Natural killer cell (primary cell): ENCODE measurements at regions not wholly inside any gene's neighbourhood (a gene's known extent, or its start where the extent isn't known, plus 50 kb on each side); places are given as distances from the start of the nearest gene placed in this dataset.

Source experiments
- ATAC-seq, 3 donors: fragments of 150-1000 bp in 2 of 3; fragments of 200-7000 bp in 1 of 3; cut with Tn5 transposase; 1 replicate in 1 of 3; 2 replicates in 2 of 3; pipeline ENCODE4 v1.10.0; 2021; ENCODE audit warnings: mild to moderate bottlenecking in 2 of 3, moderate library complexity in 2 of 3
- DNase-seq, 2 donors: peaks; one replicate each; pipeline versions ENCODE4 v3.0.0 to v3.0.0-alpha.2; 2013 to 2021; ENCODE audit warnings: mixed read lengths in 1 of 2
- H3K27ac ChIP-seq: one replicate; pipeline ENCODE4 v1.5.1; 2013; ENCODE audit warnings: mild to moderate bottlenecking, low read length
- H3K27me3 ChIP-seq: one replicate; pipeline ENCODE4 v1.6.1; 2013; ENCODE audit warnings: low read length; ENCODE audit not compliant: control insufficient read depth, insufficient read depth
- H3K36me3 ChIP-seq: one replicate; pipeline ENCODE4 v1.6.1; 2013; ENCODE audit warnings: low read length; ENCODE audit not compliant: control insufficient read depth, insufficient read depth
- H3K4me1 ChIP-seq: one replicate; pipeline ENCODE4 v1.6.1; 2013; ENCODE audit warnings: low read length; ENCODE audit not compliant: control insufficient read depth, insufficient read depth
- H3K4me3 ChIP-seq: one replicate; pipeline ENCODE4 v1.5.1; 2013; ENCODE audit warnings: low read length
- H3K9me3 ChIP-seq: one replicate; pipeline ENCODE4 v1.6.1; 2013; ENCODE audit warnings: low read length; ENCODE audit not compliant: control insufficient read depth, insufficient read depth
- H3K27ac Mint-ChIP-seq, 2 donors: one replicate each; pipeline ENCODE4 v1.8.0; 2022; ENCODE audit warnings: mild to moderate bottlenecking in 2 of 2, mixed read lengths in 2 of 2, moderate library complexity in 1 of 2
- H3K27me3 Mint-ChIP-seq, 2 donors: one replicate each; pipeline ENCODE4 v1.8.0; 2022; ENCODE audit warnings: low read depth in 2 of 2, mixed read lengths in 2 of 2
- H3K36me3 Mint-ChIP-seq: one replicate; pipeline ENCODE4 v1.8.0; 2022; ENCODE audit warnings: mixed read lengths
- H3K4me1 Mint-ChIP-seq, 2 donors: one replicate each; pipeline ENCODE4 v1.8.0; 2022; ENCODE audit warnings: mixed read lengths in 2 of 2
- H3K4me3 Mint-ChIP-seq: one replicate; pipeline ENCODE4 v1.8.0; 2022; ENCODE audit warnings: mild to moderate bottlenecking, moderate library complexity, mixed read lengths
- H3K9me3 Mint-ChIP-seq, 2 donors: one replicate each; pipeline ENCODE4 v1.8.0; 2022; ENCODE audit warnings: mixed read lengths in 2 of 2
- WGBS: methylation state at CpG from one replicate; pipeline ENCODE4 v1.1.7; 2013; ENCODE audit warnings: missing lambda C conversion rate; ENCODE audit not compliant: insufficient coverage; 5-methylcytosine and 5-hydroxymethylcytosine counted together
- intact Hi-C: fragments of 100-400 bp; cut with micrococcal nuclease; formaldehyde crosslinking; loops from one replicate; pipeline ENCODE4 v1.14.2; 2022
- TF ChIP-seq, protein P1 (sequence below): fragments of 200-600 bp; IDR thresholded peaks from one replicate; pipeline ENCODE4 v1.8.0; 2022; ENCODE audit warnings: antibody characterized with exemption

DNA sequence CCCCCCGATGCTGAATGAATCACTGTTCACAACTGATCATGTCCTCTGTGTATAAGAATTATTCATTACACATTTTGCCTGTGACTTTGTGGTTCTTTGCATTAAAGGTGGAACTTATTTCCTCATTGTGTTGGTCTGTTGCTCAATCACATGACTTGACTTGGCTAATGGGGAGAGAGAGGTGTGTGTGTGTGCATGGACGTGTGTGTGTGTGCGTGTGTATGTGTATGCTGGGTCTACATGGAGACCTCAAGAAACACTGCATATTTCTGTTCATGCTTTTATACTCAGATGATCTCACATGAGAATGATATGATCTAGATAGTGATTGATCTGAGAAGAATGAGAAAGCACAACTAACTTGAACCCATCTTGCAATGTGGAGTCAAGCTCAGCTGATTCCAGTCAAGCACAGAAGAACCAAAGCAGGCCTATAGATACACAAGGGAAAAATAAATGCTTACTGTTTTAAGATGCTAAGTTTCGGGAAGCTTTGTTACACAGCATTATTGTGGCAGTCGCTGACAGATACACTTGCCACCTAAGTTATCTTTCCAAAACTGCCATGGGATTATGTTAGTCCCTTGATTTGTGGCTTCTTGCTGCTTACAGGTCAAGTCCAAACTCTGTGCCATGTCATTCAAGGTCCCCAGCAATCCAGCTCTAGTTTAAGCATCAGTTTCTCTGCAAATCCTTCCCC is 167.9 kb upstream of the ZFHX3 start:
- no peaks in the 10 kb centered on the region for H3K9me3 Mint-ChIP-seq
- Histone ChIP-seq H3K27ac (no peak overlapping the region), H3K27me3 (no peaks in the 10 kb centered on the region), H3K4me3 (no peak overlapping the region), H3K9me3 (no peaks in the 10 kb centered on the region), H3K36me3 (no peaks in the 10 kb centered on the region), H3K4me1 (no peaks in the 10 kb centered on the region)
- DNase-seq (no peak), ATAC-seq (no peak)
- intact Hi-C loops: no loop called here
- no peak overlapping the region for H3K27ac Mint-ChIP-seq
- H3K4me1 Mint-ChIP-seq: no peaks in the 10 kb centered on the region
- TF ChIP-seq, protein P1, sequence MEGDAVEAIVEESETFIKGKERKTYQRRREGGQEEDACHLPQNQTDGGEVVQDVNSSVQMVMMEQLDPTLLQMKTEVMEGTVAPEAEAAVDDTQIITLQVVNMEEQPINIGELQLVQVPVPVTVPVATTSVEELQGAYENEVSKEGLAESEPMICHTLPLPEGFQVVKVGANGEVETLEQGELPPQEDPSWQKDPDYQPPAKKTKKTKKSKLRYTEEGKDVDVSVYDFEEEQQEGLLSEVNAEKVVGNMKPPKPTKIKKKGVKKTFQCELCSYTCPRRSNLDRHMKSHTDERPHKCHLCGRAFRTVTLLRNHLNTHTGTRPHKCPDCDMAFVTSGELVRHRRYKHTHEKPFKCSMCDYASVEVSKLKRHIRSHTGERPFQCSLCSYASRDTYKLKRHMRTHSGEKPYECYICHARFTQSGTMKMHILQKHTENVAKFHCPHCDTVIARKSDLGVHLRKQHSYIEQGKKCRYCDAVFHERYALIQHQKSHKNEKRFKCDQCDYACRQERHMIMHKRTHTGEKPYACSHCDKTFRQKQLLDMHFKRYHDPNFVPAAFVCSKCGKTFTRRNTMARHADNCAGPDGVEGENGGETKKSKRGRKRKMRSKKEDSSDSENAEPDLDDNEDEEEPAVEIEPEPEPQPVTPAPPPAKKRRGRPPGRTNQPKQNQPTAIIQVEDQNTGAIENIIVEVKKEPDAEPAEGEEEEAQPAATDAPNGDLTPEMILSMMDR: no peak
- H3K36me3 Mint-ChIP-seq: no peaks in the 10 kb centered on the region
- no peak overlapping the region for H3K4me3 Mint-ChIP-seq
- peaks cover 0 to 10% of the 10 kb centered on the region in 2 donors for H3K27me3 Mint-ChIP-seq
- WGBS: 92% methylated on average over 5 of the region's 5 CpGs

DNA sequence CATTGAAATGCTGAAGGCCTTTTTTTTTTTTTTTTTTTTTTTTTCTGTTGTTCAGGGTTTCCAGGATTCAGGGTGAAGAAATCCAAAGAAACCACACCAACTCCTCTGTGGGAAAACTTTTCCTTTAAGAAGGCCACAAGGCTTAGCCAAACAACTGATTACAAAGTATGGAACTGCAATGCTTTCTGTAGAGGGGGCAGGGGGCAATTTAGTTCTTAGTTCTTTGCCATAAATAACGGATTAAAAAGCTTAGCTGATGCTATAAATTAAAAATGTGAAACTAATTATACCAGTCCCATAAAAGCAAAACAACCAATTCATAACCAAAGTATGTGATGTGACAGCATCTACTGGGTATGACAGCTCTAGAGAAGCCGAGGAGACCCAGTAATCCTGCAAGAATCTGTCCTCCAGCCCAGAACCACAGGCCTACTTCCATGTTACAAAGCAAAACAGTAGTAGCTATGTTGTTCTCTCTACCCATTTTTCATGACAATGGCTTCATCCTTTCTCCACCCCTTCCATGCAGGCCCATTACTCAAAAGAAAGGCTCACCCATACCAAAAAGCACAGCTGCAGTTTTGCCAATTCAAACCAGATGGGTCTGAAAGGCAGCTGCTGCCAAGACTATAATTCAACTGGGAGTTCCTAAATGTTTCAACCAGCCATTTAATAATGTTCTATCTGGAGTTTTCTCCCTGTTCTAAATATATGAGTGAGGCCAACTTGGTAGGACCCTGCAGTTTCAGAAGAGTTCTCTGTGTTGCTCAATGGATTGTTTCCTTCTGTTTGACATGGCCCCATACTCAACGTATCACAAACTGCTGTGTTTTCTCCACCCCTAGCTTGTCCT is 167.1 kb upstream of the ZFHX3 start:
- no peaks in the 10 kb centered on the region for H3K9me3 ChIP-seq
- Mint-ChIP-seq H3K4me3 (no peak overlapping the region), H3K4me1 (no peaks in the 10 kb centered on the region), H3K27me3 (peaks cover 0 to 8% of the 10 kb centered on the region in 2 donors), H3K9me3 (no peaks in the 10 kb centered on the region), H3K27ac (no peak overlapping the region), H3K36me3 (no peaks in the 10 kb centered on the region)
- H3K27me3 ChIP-seq: no peaks in the 10 kb centered on the region
- H3K4me1 ChIP-seq: no peaks in the 10 kb centered on the region
- WGBS: 84% methylated on average over 2 of the region's 3 CpGs
- no peaks in the 10 kb centered on the region for H3K36me3 ChIP-seq
- ATAC-seq (no peak), DNase-seq (no peak)
- no peak overlapping the region for H3K27ac ChIP-seq
- intact Hi-C loops: no loop called here
- TF ChIP-seq, protein P1: no peak
- no peak overlapping the region for H3K4me3 ChIP-seq

DNA sequence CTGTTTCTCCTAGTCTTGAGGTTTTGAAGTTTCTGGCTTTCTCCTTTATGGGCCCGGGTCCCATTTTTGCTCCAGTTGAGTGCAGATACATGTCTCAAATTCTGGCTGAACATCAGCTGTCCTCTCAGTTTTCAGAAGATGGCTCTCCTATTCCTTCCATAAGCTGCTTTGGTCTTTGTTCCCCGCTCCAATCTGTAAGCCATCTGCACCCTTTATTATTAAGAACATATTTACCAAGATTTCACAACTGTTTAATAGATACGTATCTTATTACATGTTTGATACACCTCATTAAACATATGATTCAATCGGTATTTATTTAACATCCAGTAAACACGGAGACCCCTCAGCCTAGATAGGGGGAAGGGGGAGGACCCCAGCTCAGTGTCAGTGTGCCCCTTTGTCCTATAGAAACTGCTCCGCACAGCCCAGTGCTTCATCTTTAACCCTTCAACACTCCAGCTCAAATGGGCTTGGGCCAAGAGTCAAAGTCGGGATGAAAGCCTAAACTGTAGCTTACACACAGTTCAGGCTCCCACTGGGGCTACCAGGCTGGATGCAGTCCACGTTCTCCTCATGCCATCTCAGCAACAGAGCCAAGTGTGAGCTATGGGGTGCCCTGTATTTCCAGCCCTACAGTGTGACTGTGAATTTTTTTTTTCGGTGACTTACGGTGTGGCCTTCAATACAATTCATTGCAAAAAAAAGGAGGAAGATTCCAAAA is 166.0 kb upstream of the ZFHX3 start:
- H3K27ac Mint-ChIP-seq: no peak overlapping the region
- DNase-seq: no peak
- Histone ChIP-seq H3K27me3 (no peaks in the 10 kb centered on the region), H3K27ac (no peak overlapping the region), H3K36me3 (no peaks in the 10 kb centered on the region), H3K4me1 (no peaks in the 10 kb centered on the region), H3K4me3 (no peak overlapping the region), H3K9me3 (no peaks in the 10 kb centered on the region)
- H3K4me3 Mint-ChIP-seq: no peak overlapping the region
- H3K9me3 Mint-ChIP-seq: no peaks in the 10 kb centered on the region
- TF ChIP-seq, protein P1: no peak
- intact Hi-C loops: no loop called here
- no peaks in the 10 kb centered on the region for H3K36me3 Mint-ChIP-seq
- no peaks in the 10 kb centered on the region for H3K4me1 Mint-ChIP-seq
- peaks cover 0 to 8% of the 10 kb centered on the region in 2 donors for H3K27me3 Mint-ChIP-seq
- no peak for ATAC-seq
- 91% methylated on average over 8 of the region's 10 CpGs for WGBS
